GM21528 (cell line): ENCODE measurements at regions not wholly inside any gene's neighbourhood (a gene's known extent, or its start where the extent isn't known, plus 50 kb on each side); places are given as distances from the start of the nearest gene placed in this dataset.
"Not testable (repeated sequence)": the region's sequence is repeated elsewhere in the genome, so short reads cannot be mapped to it uniquely, and the experiment has no call there.

Experiments used
- ATAC-seq: cut with Tn5 transposase; IDR thresholded peaks from one replicate; pipeline ENCODE4 v1.9.1; 2021; ENCODE audit warnings: mild to moderate bottlenecking, moderate library complexity; ENCODE audit not compliant: unreplicated experiment, low FRiP score

DNA sequence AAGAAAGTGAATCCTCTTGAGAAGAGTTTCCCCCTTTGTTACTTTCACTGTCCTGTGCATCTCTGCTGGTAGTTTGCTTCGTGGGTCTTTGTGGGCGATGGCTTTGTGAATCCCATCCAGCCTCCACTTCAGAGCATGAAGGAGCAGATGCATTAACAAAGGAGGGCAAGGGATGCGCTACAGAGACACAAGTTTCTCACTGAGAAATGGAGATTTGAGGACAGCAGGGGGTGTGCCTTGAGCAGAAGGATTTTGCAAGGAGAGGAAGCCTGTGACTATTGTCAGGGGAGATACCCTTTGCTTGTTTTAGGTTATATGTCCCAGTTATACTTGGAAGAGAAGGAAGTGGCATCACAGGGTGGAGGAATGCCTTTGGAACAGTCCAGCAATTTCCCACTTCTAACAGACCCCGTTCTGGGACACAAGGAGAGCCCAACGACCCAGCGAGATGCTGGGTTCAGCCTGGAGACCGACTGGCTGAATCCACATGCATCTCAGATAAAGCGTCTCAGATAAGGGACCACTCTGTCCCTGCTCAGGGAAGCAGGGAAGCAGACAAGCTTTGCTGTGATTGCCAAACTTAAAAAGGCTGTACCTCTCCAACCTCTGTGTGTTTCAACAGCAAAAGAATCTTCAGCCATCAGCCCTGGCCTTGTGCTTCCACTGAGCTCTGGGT is 314.6 kb upstream of the GATB start:
- ATAC-seq: no peak

DNA sequence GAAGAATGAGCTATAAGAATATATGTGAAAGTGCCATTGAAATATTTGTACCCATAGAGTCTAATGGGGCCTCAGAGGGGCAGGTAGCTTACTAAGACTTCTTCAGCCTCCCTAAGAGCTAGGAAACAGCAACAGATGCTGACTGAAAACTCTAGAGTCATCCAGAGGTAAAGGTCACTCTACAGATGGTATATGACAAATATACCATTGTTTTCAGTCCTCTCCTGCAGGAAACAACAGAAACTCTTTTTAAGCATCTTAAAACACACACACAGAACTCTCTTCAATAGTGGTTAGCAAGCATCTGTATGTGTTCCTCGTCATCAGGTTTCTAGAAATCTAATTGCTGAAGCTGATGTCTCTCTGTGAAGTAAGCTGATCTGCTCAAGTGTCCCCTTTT is 313.8 kb upstream of the GATB start:
- ATAC-seq: no peak

GRCh38 chr4:152074088-152074437 is 313.3 kb upstream of the GATB start:
- ATAC-seq: no peak

- no peak for ATAC-seq
These were observed 312.7 kb upstream of the GATB start for GRCh38 chr4:152073351-152074087.

- ATAC-seq: no peak
These were observed 312.1 kb upstream of the GATB start for GRCh38 chr4:152072906-152073305.

- ATAC-seq: no peak
These were observed 311.2 kb upstream of the GATB start for GRCh38 chr4:152072001-152072485.

DNA sequence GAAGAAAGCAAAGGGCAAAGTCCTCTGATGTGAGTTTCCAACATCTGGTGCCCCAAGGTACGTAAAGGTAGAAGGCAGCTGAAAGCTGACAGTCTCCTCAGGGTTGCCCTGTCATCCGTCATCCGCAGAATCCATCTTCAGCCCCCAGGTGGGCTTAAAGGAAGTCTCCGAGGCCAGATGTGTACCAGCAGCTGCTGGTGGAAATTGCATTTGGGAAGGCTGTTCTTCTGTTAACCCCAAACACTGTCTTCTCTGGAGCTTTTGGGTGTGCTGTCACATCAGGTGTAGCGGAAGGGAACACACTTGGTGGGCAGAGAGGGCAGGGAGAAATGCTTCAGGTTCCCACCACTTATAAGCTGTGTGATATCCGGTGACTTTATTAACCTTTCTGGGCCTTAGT is 310.0 kb upstream of the GATB start:
- no peak for ATAC-seq

- no peak for ATAC-seq
These were observed 308.1 kb upstream of the GATB start for GRCh38 chr4:152068866-152069265.

- no peak for ATAC-seq
These were observed 304.7 kb upstream of the GATB start for GRCh38 chr4:152065545-152065944.

DNA sequence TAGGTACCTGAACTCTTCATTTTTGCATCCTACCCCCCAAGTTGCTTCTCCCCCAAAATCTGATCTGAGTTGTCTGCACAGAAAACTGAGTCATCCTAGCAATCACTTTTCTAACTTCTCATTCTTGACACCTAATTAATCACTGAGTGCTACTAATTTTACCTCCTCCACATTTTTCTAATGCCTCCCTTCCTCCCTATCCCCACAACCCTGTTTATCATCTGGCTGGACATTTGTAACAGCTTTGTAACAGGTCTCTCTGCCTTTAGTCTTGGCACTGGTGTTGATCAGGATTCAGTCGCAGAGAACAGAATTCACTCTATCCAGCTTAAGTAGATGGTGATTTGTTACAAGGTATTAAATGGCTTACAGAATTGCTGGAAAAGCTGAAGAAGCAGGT is 303.9 kb upstream of the GATB start:
- ATAC-seq: no peak

- ATAC-seq: no peak
These were observed 303.5 kb upstream of the GATB start for GRCh38 chr4:152064282-152064681.

- ATAC-seq: no peak
These were observed 302.9 kb upstream of the GATB start for GRCh38 chr4:152063621-152064240.

- ATAC-seq: no peak
These were observed 302.3 kb upstream of the GATB start for GRCh38 chr4:152062936-152063620.

GRCh38 chr4:152054731-152055130 is 293.9 kb upstream of the GATB start:
- no peak for ATAC-seq

- ATAC-seq: no peak
These were observed 291.7 kb upstream of the GATB start for GRCh38 chr4:152052451-152053057.

- ATAC-seq: not testable (repeated sequence)
These were observed 290.5 kb upstream of the GATB start for GRCh38 chr4:152051332-152051731.

DNA sequence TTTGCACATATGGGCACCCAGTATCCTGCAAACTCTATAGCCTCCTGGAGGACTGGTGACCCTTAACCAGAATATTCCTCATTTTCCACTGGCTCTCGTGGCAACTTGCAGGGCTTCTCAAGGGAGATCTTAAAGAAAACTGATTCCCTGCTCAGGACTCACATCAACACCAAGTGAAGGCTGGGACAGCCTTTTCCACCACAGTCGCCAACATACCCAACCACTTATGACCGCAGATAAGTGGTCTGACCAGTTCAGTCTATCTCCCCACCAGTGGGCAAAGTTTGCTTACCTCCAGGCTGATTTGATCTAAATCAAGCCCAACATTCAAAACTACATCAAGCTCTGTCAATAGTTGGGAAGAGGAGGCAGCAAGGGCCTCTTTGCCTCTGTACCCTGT is 289.3 kb upstream of the GATB start:
- ATAC-seq: no peak

- no peak for ATAC-seq
These were observed 286.6 kb upstream of the GATB start for GRCh38 chr4:152047451-152047850.

- no peak for ATAC-seq
These were observed 285.2 kb upstream of the GATB start for GRCh38 chr4:152045807-152046571.

DNA sequence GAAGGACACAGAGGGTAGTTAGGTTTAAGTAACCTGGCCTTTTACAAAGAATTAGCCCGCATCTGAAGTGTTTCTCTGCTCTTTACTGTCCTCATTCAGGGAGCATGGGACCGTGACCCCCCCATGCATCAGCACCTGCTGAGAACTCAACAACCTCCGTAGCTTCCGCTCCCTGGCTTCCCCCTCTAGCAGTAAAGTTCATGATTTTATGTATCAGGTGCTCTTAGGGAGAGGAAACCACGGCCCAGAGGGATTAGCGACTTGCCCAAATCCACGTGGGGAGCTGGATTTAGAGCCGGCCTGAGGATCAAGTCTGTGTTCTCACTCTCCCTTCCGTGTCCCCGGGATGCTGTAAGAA is 284.6 kb upstream of the GATB start:
- no peak for ATAC-seq
